CD14-positive monocyte (primary cell): ENCODE measurements at regions not wholly inside any gene's neighbourhood (a gene's known extent, or its start where the extent isn't known, plus 50 kb on each side); places are given as distances from the start of the nearest gene placed in this dataset.
A peak's percentile ranks its signal among the peaks of the same experiment; 100 is the strongest.

Experiments
- DNase-seq, 3 donors: peaks; one replicate each; pipeline ENCODE4 v3.0.0-alpha.2; 2011 to 2022
- H2AFZ ChIP-seq: 2 replicates; pipeline ENCODE4 v1.6.0; 2012; ENCODE audit warnings: mild to moderate bottlenecking, low read depth, low read length, inconsistent platforms; ENCODE audit not compliant: insufficient read depth, poor library complexity, severe bottlenecking
- H3K27ac ChIP-seq, 2 donors: 1 replicate in 1 of 2; 2 replicates in 1 of 2; pipeline ENCODE4 v1.5.1; 2012 to 2013; ENCODE audit warnings: low read length in 2 of 2, control low read depth in 1 of 2, inconsistent platforms in 1 of 2, low read depth in 1 of 2, mild to moderate bottlenecking in 1 of 2
- H3K27me3 ChIP-seq, 2 donors: one replicate each; pipeline versions ENCODE4 v1.6.0 to v1.6.1; 2011 to 2013; ENCODE audit warnings: low read length in 2 of 2; ENCODE audit not compliant: control insufficient read depth in 2 of 2, insufficient read depth in 2 of 2
- H3K36me3 ChIP-seq, 2 donors: replicated peaks in 1 of 2; 1 replicate in 1 of 2; 2 replicates in 1 of 2; pipeline versions ENCODE4 v1.5.1 to v1.6.1; 2012 to 2013; ENCODE audit warnings: low read length in 2 of 2, control low read depth in 1 of 2, inconsistent platforms in 1 of 2, mild to moderate bottlenecking in 1 of 2; ENCODE audit not compliant: insufficient read depth in 2 of 2, control insufficient read depth in 1 of 2
- H3K4me1 ChIP-seq, 2 donors: 1 replicate in 1 of 2; 2 replicates in 1 of 2; pipeline versions ENCODE4 v1.5.1 to v1.6.1; 2012 to 2013; ENCODE audit warnings: low read length in 2 of 2, control low read depth in 1 of 2, inconsistent platforms in 1 of 2, mild to moderate bottlenecking in 1 of 2, moderate library complexity in 1 of 2; ENCODE audit not compliant: insufficient read depth in 2 of 2, control insufficient read depth in 1 of 2
- H3K4me2 ChIP-seq: replicated peaks from 2 replicates; pipeline ENCODE3; 2012; ENCODE audit warnings: low read length, moderate library complexity, mild to moderate bottlenecking; ENCODE audit not compliant: poor library complexity, severe bottlenecking; ENCODE audit errors: extremely low read depth
- H3K4me3 ChIP-seq, 3 experiments: fragments of 200-600 bp in 1 of 3; sonication (generic) in 1 of 3; replicated peaks in 1 of 3; 1 replicate in 2 of 3; 2 replicates in 1 of 3; pipeline ENCODE4 v1.5.1; 2011 to 2013; ENCODE audit warnings: low read length in 3 of 3, mild to moderate bottlenecking in 3 of 3, control low read depth in 2 of 3, low read depth in 2 of 3, inconsistent platforms in 1 of 3, moderate library complexity in 1 of 3
- H3K79me2 ChIP-seq: 2 replicates; pipeline ENCODE4 v1.6.0; 2012; ENCODE audit warnings: mild to moderate bottlenecking, control low read depth, inconsistent platforms, low read length, moderate library complexity; ENCODE audit not compliant: insufficient read depth
- H3K9ac ChIP-seq: 2 replicates; pipeline ENCODE4 v1.6.0; 2017; ENCODE audit warnings: low read length, mild to moderate bottlenecking; ENCODE audit not compliant: insufficient read depth, poor library complexity, severe bottlenecking
- H3K9me3 ChIP-seq, 2 donors: replicated peaks in 1 of 2; 1 replicate in 1 of 2; 2 replicates in 1 of 2; pipeline versions ENCODE4 v1.5.1 to v1.6.1; 2012 to 2013; ENCODE audit warnings: low read length in 2 of 2, control low read depth in 1 of 2; ENCODE audit not compliant: control insufficient read depth in 1 of 2, insufficient read depth in 1 of 2
- H4K20me1 ChIP-seq: 2 replicates; pipeline ENCODE4 v1.6.0; 2012; ENCODE audit warnings: mild to moderate bottlenecking, low read length, control low read depth, moderate library complexity; ENCODE audit not compliant: insufficient read depth
- H3K27ac Mint-ChIP-seq, 7 donors: one replicate each; pipeline ENCODE4 v1.8.0; 2020; ENCODE audit warnings: mild to moderate bottlenecking in 7 of 7, mixed read lengths in 7 of 7, moderate library complexity in 6 of 7, inconsistent platforms in 2 of 7
- H3K27me3 Mint-ChIP-seq, 3 donors: one replicate each; pipeline ENCODE4 v1.8.0; 2021 to 2022; ENCODE audit warnings: low read depth in 3 of 3, mild to moderate bottlenecking in 3 of 3, mixed read lengths in 3 of 3, moderate library complexity in 3 of 3, inconsistent platforms in 1 of 3
- H3K36me3 Mint-ChIP-seq, 2 donors: one replicate each; pipeline ENCODE4 v1.8.0; 2020; ENCODE audit warnings: mixed read lengths in 2 of 2, inconsistent platforms in 1 of 2, mild to moderate bottlenecking in 1 of 2
- H3K4me1 Mint-ChIP-seq: one replicate; pipeline ENCODE4 v1.8.0; 2020; ENCODE audit warnings: mild to moderate bottlenecking, mixed read lengths
- H3K4me3 Mint-ChIP-seq, 2 donors: one replicate each; pipeline ENCODE4 v1.8.0; 2020; ENCODE audit warnings: mild to moderate bottlenecking in 2 of 2, mixed read lengths in 2 of 2, moderate library complexity in 1 of 2
- H3K9me3 Mint-ChIP-seq, 7 donors: one replicate each; pipeline ENCODE4 v1.8.0; 2020 to 2022; ENCODE audit warnings: mixed read lengths in 7 of 7, mild to moderate bottlenecking in 6 of 7, moderate library complexity in 6 of 7, inconsistent platforms in 2 of 7
- CTCF ChIP-seq: fragments of 200-600 bp; IDR thresholded peaks from one replicate; pipeline ENCODE4 v1.8.0; 2022; ENCODE audit warnings: antibody characterized with exemption, mild to moderate bottlenecking
- WGBS: methylation state at CpG from one replicate; pipeline ENCODE4 v1.1.5; 2013; ENCODE audit warnings: missing lambda C conversion rate; ENCODE audit not compliant: insufficient coverage; 5-methylcytosine and 5-hydroxymethylcytosine counted together
- intact Hi-C, 2 donors: fragments of 100-400 bp; cut with micrococcal nuclease; formaldehyde crosslinking; loops; one replicate each; pipeline versions ENCODE4 v1.15.0 to v1.15.1; 2023

DNA sequence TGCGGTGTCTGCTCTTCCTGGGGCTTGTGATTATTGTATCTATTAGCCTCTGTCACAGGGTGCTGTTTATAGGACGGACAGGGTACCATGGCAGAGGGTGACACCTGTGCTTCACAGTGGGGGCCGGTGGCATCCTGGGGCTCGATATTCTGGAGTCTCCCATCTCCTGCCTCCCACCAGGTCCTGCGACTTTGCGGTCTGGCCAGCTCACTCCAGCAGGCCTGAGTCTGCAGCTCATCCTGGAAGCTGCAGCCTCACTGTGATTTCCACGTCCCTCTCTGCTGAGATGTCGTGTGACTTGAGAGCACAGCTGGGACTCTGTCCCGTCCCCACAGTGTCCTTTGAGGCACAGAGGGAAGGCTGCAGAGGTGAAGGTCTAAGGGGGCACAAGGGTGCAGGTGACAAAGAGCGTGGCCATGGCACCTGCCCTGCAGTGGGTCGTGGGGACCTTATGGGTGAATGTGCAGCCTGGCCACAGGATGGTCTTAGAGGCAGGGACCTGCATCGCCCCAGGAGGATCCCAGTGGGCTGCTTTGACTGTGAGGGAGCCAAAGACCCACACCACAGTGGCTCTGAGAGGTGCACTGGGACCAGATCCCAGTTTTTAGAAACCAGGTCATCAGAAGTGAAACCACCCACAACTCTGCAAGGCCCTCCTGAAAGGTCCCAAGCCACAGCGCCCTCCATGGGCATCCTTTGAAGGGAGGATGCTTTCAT, 172.8 kb downstream of the KLF13 start:
- H3K27me3 ChIP-seq: no peaks in the 10 kb centered on the region
- H3K4me1 Mint-ChIP-seq: peaks cover 3% of the 10 kb centered on the region
- no peak overlapping the region for H3K27ac ChIP-seq
- H3K27me3 Mint-ChIP-seq: peaks cover 10 to 15% (median 14%) of the 10 kb centered on the region in 3 donors
- no peak overlapping the region for H3K4me2 ChIP-seq
- peak overlapping the region in 1 of 7 donors; percentile 31 for H3K27ac Mint-ChIP-seq
- WGBS: 90% methylated on average over 10 of the region's 13 CpGs
- H3K9me3 Mint-ChIP-seq: peaks cover 0 to 3% (median 0%) of the 10 kb centered on the region in 7 donors
- H3K4me1 ChIP-seq: no peaks in the 10 kb centered on the region
- no peaks in the 10 kb centered on the region for H3K9me3 ChIP-seq
- DNase-seq: no peak
- no peak for TF ChIP-seq CTCF
- H3K9ac ChIP-seq: no peak overlapping the region
- no peaks in the 10 kb centered on the region for H3K79me2 ChIP-seq
- intact Hi-C loops: no loop called here
- H3K4me3 ChIP-seq: no peak overlapping the region
- H3K4me3 Mint-ChIP-seq: no peak overlapping the region
- H4K20me1 ChIP-seq: no peaks in the 10 kb centered on the region
- no peaks in the 10 kb centered on the region for H3K36me3 Mint-ChIP-seq
- no peak overlapping the region for H2AFZ ChIP-seq
- no peaks in the 10 kb centered on the region for H3K36me3 ChIP-seq

- no peak overlapping the region for H3K27ac Mint-ChIP-seq
- no peaks in the 10 kb centered on the region for H3K36me3 ChIP-seq
- no peaks in the 10 kb centered on the region for H3K36me3 Mint-ChIP-seq
- no peak overlapping the region for H3K4me3 Mint-ChIP-seq
- peaks cover 7 to 14% (median 13%) of the 10 kb centered on the region in 3 donors for H3K27me3 Mint-ChIP-seq
- H3K4me3 ChIP-seq: no peak overlapping the region
- peaks cover 3% of the 10 kb centered on the region for H3K4me1 Mint-ChIP-seq
- H3K9me3 Mint-ChIP-seq: no peaks in the 10 kb centered on the region
- no peaks in the 10 kb centered on the region for H3K9me3 ChIP-seq
- H3K9ac ChIP-seq: no peak overlapping the region
- no peaks in the 10 kb centered on the region for H3K27me3 ChIP-seq
- DNase-seq: no peak
- no peaks in the 10 kb centered on the region for H3K79me2 ChIP-seq
- H2AFZ ChIP-seq: no peak overlapping the region
- intact Hi-C loops: no loop called here
- H4K20me1 ChIP-seq: no peaks in the 10 kb centered on the region
- no peak overlapping the region for H3K4me2 ChIP-seq
- H3K27ac ChIP-seq: no peak overlapping the region
- H3K4me1 ChIP-seq: no peaks in the 10 kb centered on the region
- no peak for TF ChIP-seq CTCF
- 87% methylated on average over 19 of the region's 23 CpGs for WGBS
These were observed 173.5 kb downstream of the KLF13 start for GRCh38 chr15:31499953-31500765.
